ENCODE measurements at regions not wholly inside any gene's neighbourhood (a gene's known extent, or its start where the extent isn't known, plus 50 kb on each side); places are given as distances from the start of the nearest gene placed in this dataset.

DNA sequence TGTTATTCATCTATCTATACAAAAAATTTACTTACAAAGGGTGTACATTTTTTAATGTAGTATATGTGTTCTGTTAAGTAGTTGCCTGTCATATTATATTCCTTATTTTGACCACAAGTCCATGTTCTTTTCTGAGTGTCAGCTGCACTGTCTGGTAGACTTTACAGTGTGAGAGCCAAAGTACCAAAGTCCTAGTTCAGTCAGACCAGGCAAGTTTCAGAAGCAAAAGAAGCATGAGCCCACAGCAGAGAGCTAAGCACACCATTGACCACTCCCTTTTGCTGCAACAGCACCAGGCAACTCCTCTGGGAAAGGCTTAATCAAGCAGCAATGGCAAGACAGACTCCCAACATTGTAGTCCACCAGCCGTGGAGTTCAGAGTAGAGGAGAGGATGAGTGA is 631.9 kb upstream of the PKN2 start:
- TF ChIP-seq, protein P1, sequence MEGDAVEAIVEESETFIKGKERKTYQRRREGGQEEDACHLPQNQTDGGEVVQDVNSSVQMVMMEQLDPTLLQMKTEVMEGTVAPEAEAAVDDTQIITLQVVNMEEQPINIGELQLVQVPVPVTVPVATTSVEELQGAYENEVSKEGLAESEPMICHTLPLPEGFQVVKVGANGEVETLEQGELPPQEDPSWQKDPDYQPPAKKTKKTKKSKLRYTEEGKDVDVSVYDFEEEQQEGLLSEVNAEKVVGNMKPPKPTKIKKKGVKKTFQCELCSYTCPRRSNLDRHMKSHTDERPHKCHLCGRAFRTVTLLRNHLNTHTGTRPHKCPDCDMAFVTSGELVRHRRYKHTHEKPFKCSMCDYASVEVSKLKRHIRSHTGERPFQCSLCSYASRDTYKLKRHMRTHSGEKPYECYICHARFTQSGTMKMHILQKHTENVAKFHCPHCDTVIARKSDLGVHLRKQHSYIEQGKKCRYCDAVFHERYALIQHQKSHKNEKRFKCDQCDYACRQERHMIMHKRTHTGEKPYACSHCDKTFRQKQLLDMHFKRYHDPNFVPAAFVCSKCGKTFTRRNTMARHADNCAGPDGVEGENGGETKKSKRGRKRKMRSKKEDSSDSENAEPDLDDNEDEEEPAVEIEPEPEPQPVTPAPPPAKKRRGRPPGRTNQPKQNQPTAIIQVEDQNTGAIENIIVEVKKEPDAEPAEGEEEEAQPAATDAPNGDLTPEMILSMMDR (conservative IDR thresholded peaks at IDR 0.05; ENCODE audit: low read length), result no peak
- TF ChIP-seq EZH2phosphoT487 (IDR thresholded peaks at IDR 0.05; ENCODE audit: borderline replicate concordance, low read depth, low read length), result no peak

All from OCI-LY7 (cell line).